ENCODE measurements at regions not wholly inside any gene's neighbourhood (a gene's known extent, or its start where the extent isn't known, plus 50 kb on each side); places are given as distances from the start of the nearest gene placed in this dataset.

GRCh38 chr3:27646896-27647295, 75.2 kb downstream of the EOMES start (continued):
- TF ChIP-seq CTCF (IDR thresholded peaks at IDR 0.05; ENCODE audit: control extremely low read depth in 1 of 3, insufficient read depth in 1 of 3, low read depth in 1 of 3, low read length in 3 of 3) (no peak), KDM4A (IDR thresholded peaks at IDR 0.05; ENCODE audit: low read depth, low read length, severe bottlenecking) (no peak), TBP (IDR thresholded peaks at IDR 0.05; ENCODE audit: low read depth, low read length) (no peak), RNF2 (IDR thresholded peaks at IDR 0.05; ENCODE audit: borderline replicate concordance, low read depth, low read length, missing control alignments, poor library complexity, severe bottlenecking) (no peak), HDAC2 (IDR thresholded peaks at IDR 0.05; ENCODE audit: borderline replicate concordance in 1 of 2, low read depth in 2 of 2, low read length in 2 of 2) (no peak), EGR1 (IDR thresholded peaks at IDR 0.05; ENCODE audit: borderline replicate concordance, low read depth, low read length) (no peak), SP1 (IDR thresholded peaks at IDR 0.05; ENCODE audit: low read depth, low read length) (no peak), CBX8 (IDR thresholded peaks at IDR 0.05; ENCODE audit: borderline replicate concordance, low read depth, low read length) (no peak)

Data from H1 (cell line).